SU-DHL-6 (cell line): ENCODE measurements at regions not wholly inside any gene's neighbourhood (a gene's known extent, or its start where the extent isn't known, plus 50 kb on each side); places are given as distances from the start of the nearest gene placed in this dataset.

Experiments
- H2AFZ ChIP-seq: fragments of 200-600 bp; sonication (generic); 2 replicates; pipeline ENCODE4 v1.6.1; 2014; ENCODE audit warnings: low read depth, mild to moderate bottlenecking, moderate library complexity, mixed read lengths, antibody characterized with exemption, low read length; ENCODE audit not compliant: severe bottlenecking
- H3F3A ChIP-seq: fragments of 200-600 bp; shearing (Covaris generic); 2 replicates; pipeline ENCODE4 v1.6.0; 2016; ENCODE audit warnings: antibody characterized with exemption, mild to moderate bottlenecking; ENCODE audit not compliant: insufficient read depth
- H3K27ac ChIP-seq: fragments of 200-600 bp; sonication (generic); 2 replicates; pipeline ENCODE4 v1.5.1; 2016; ENCODE audit warnings: low read depth, mild to moderate bottlenecking, low read length, moderate library complexity, mixed read lengths
- H3K27me3 ChIP-seq: fragments of 200-600 bp; sonication (generic), shearing (Covaris generic); 2 replicates; pipeline ENCODE4 v1.6.0; 2014; ENCODE audit warnings: mild to moderate bottlenecking, low read length
- H3K36me3 ChIP-seq: fragments of 200-600 bp; sonication (generic); 2 replicates; pipeline ENCODE4 v1.6.1; 2014; ENCODE audit warnings: mild to moderate bottlenecking, low read length, mixed read lengths
- H3K4me2 ChIP-seq: fragments of 300-600, 200-600 bp; shearing (Covaris generic), sonication (generic); 2 replicates; pipeline ENCODE4 v1.6.0; 2014; ENCODE audit warnings: low read length, low read depth, mild to moderate bottlenecking; ENCODE audit not compliant: poor library complexity, severe bottlenecking
- H3K4me3 ChIP-seq: fragments of 200-600 bp; sonication (generic); 2 replicates; pipeline ENCODE4 v1.5.1; 2014; ENCODE audit warnings: antibody characterized with exemption, low read length, mild to moderate bottlenecking, mixed read lengths; ENCODE audit not compliant: insufficient read depth, poor library complexity, severe bottlenecking
- H3K79me2 ChIP-seq: fragments of 200-600 bp; sonication (generic); 2 replicates; pipeline ENCODE4 v1.6.1; 2014; ENCODE audit warnings: mild to moderate bottlenecking, low read length, moderate library complexity; ENCODE audit not compliant: insufficient read depth
- H3K9ac ChIP-seq: fragments of 200-600 bp; sonication (generic); 2 replicates; pipeline ENCODE4 v1.7.0; 2014; ENCODE audit warnings: mild to moderate bottlenecking, low read length
- H3K9me2 ChIP-seq: fragments of 200-600 bp; sonication (generic); replicated peaks from 2 replicates; pipeline ENCODE4 v1.6.1; 2014; ENCODE audit warnings: low read length; ENCODE audit not compliant: insufficient read depth
- H3K9me3 ChIP-seq: fragments of 200-600 bp; sonication (generic); 2 replicates; pipeline ENCODE4 v1.6.1; 2014; ENCODE audit warnings: low read length, mixed read lengths; ENCODE audit not compliant: insufficient read depth
- H4K20me1 ChIP-seq: fragments of 200-600 bp; sonication (generic); 2 replicates; pipeline ENCODE4 v1.6.1; 2014; ENCODE audit warnings: low read depth, mild to moderate bottlenecking, antibody characterized with exemption, low read length, moderate library complexity, mixed read lengths
- CTCF ChIP-seq: fragments of 200-600 bp; sonication (generic); IDR thresholded peaks from one replicate; pipeline ENCODE4 v1.5.1; 2017; ENCODE audit warnings: antibody characterized with exemption, mild to moderate bottlenecking, low read length, moderate library complexity; ENCODE audit not compliant: insufficient read depth, poor library complexity, severe bottlenecking
- EZH2phosphoT487 ChIP-seq: fragments of 200-600 bp; sonication (generic), shearing (Covaris generic); conservative IDR thresholded peaks from 2 replicates; pipeline ENCODE4 v1.6.1; 2018; ENCODE audit warnings: mild to moderate bottlenecking, antibody characterized with exemption, low read length, moderate library complexity, mixed read lengths

- H3K36me3 ChIP-seq = no peaks in the 10 kb centered on the region
- H3K27me3 ChIP-seq = no peaks in the 10 kb centered on the region
- no peak overlapping the region for H3K27ac ChIP-seq
- no peaks in the 10 kb centered on the region for H4K20me1 ChIP-seq
- no peaks in the 10 kb centered on the region for H3K79me2 ChIP-seq
- no peaks in the 10 kb centered on the region for H3F3A ChIP-seq
- H3K9me2 ChIP-seq = no peaks in the 10 kb centered on the region
- H3K9me3 ChIP-seq = no peaks in the 10 kb centered on the region
- no peak overlapping the region for H3K4me2 ChIP-seq
- no peak for TF ChIP-seq EZH2phosphoT487
- no peak for TF ChIP-seq CTCF
- no peak overlapping the region for H3K9ac ChIP-seq
- H3K4me3 ChIP-seq = no peak overlapping the region
- no peak overlapping the region for H2AFZ ChIP-seq
These were observed 155.1 kb upstream of the FRMD4B start for GRCh38 chr3:69540706-69541581.

GRCh38 chr3:69539134-69539533 is 153.2 kb upstream of the FRMD4B start:
- no peak overlapping the region for H3K4me3 ChIP-seq
- H3K9ac ChIP-seq = no peak overlapping the region
- no peaks in the 10 kb centered on the region for H3K36me3 ChIP-seq
- no peaks in the 10 kb centered on the region for H3K9me3 ChIP-seq
- H3K27ac ChIP-seq = no peak overlapping the region
- no peaks in the 10 kb centered on the region for H3K9me2 ChIP-seq
- H3K27me3 ChIP-seq = no peaks in the 10 kb centered on the region
- no peak overlapping the region for H3K4me2 ChIP-seq
- H3K79me2 ChIP-seq = no peaks in the 10 kb centered on the region
- TF ChIP-seq EZH2phosphoT487 = no peak
- no peak for TF ChIP-seq CTCF
- H4K20me1 ChIP-seq = no peaks in the 10 kb centered on the region
- no peaks in the 10 kb centered on the region for H3F3A ChIP-seq
- no peak overlapping the region for H2AFZ ChIP-seq

GRCh38 chr3:69538281-69538680 is 152.4 kb upstream of the FRMD4B start:
- H3F3A ChIP-seq = no peaks in the 10 kb centered on the region
- TF ChIP-seq EZH2phosphoT487 (no peak), CTCF (no peak)
- H3K27me3 ChIP-seq = no peaks in the 10 kb centered on the region
- H2AFZ ChIP-seq = no peak overlapping the region
- no peak overlapping the region for H3K4me3 ChIP-seq
- H3K4me2 ChIP-seq = no peak overlapping the region
- H3K79me2 ChIP-seq = no peaks in the 10 kb centered on the region
- no peaks in the 10 kb centered on the region for H3K36me3 ChIP-seq
- H3K9me3 ChIP-seq = no peaks in the 10 kb centered on the region
- no peaks in the 10 kb centered on the region for H3K9me2 ChIP-seq
- H3K9ac ChIP-seq = no peak overlapping the region
- H4K20me1 ChIP-seq = no peaks in the 10 kb centered on the region
- no peak overlapping the region for H3K27ac ChIP-seq
